ENCODE measurements at regions not wholly inside any gene's neighbourhood (a gene's known extent, or its start where the extent isn't known, plus 50 kb on each side); places are given as distances from the start of the nearest gene placed in this dataset.
"Not testable (repeated sequence)": the region's sequence is repeated elsewhere in the genome, so short reads cannot be mapped to it uniquely, and the experiment has no call there.

- TF ChIP-seq CTCF, POLR2A (IDR thresholded peaks at IDR 0.05): not testable (repeated sequence)
Observed at GRCh38 chr14:37760275-37760674, 164.8 kb downstream of the TTC6 start.
